Left ventricle myocardium inferior (tissue), 1 donor: ENCODE measurements at regions not wholly inside any gene's neighbourhood (a gene's known extent, or its start where the extent isn't known, plus 50 kb on each side); places are given as distances from the start of the nearest gene placed in this dataset.
A peak's percentile ranks its signal among the peaks of the same experiment; 100 is the strongest.

Experiments
- DNase-seq: peaks from one replicate; pipeline ENCODE4 v3.0.0-alpha.2; 2020
- H3K27ac ChIP-seq: fragments of 200-600 bp; replicated peaks from 2 replicates; pipeline ENCODE4 v1.8.0; 2021
- H3K27me3 ChIP-seq: fragments of 200-600 bp; 2 replicates; pipeline ENCODE4 v1.8.0; 2021; ENCODE audit warnings: low read depth
- H3K36me3 ChIP-seq: fragments of 200-600 bp; 2 replicates; pipeline ENCODE4 v1.8.0; 2021
- H3K4me1 ChIP-seq: fragments of 200-600 bp; 2 replicates; pipeline ENCODE4 v1.8.0; 2021
- H3K4me3 ChIP-seq: fragments of 200-600 bp; 2 replicates; pipeline ENCODE4 v1.8.0; 2021; ENCODE audit warnings: mild to moderate bottlenecking, moderate library complexity
- H3K9me3 ChIP-seq: fragments of 200-600 bp; replicated peaks from 2 replicates; pipeline ENCODE4 v1.8.0; 2021
- intact Hi-C: fragments of 100-400 bp; cut with micrococcal nuclease; formaldehyde crosslinking; loops from one replicate; pipeline ENCODE4 v1.11.0; 2022
- TF ChIP-seq, protein P1 (sequence below): fragments of 200-600 bp; IDR thresholded peaks from 2 replicates; pipeline ENCODE4 v1.8.0; 2021; ENCODE audit warnings: antibody characterized with exemption, mild to moderate bottlenecking, borderline replicate concordance
- donor health status: DM: no; HTN: yes; CAD: no; lungs with severe emphysema.

DNA sequence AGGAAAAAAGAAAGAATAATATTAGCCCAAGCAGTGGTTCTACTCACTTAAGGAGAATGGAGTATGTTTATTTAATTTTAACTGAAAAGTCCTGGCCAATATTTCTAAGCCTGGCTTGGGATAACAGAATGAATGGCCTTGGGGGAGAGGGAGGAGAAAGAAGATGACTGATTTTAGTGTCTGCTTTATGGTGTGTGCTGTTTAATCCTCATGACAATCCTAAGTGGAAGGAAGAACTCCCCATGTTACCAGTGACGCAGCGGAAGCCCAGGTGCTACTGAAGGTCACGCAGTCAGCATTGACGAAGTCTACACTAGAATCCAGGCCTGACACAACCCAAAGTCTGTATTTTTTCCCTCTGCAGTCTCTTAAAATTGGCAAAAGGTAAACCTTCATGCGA, 50.5 kb downstream of the PALM2AKAP2 start:
- H3K4me1 ChIP-seq: peaks cover 39% of the 10 kb centered on the region
- TF ChIP-seq, protein P1, sequence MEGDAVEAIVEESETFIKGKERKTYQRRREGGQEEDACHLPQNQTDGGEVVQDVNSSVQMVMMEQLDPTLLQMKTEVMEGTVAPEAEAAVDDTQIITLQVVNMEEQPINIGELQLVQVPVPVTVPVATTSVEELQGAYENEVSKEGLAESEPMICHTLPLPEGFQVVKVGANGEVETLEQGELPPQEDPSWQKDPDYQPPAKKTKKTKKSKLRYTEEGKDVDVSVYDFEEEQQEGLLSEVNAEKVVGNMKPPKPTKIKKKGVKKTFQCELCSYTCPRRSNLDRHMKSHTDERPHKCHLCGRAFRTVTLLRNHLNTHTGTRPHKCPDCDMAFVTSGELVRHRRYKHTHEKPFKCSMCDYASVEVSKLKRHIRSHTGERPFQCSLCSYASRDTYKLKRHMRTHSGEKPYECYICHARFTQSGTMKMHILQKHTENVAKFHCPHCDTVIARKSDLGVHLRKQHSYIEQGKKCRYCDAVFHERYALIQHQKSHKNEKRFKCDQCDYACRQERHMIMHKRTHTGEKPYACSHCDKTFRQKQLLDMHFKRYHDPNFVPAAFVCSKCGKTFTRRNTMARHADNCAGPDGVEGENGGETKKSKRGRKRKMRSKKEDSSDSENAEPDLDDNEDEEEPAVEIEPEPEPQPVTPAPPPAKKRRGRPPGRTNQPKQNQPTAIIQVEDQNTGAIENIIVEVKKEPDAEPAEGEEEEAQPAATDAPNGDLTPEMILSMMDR: no peak
- intact Hi-C loops: no loop called here

DNA sequence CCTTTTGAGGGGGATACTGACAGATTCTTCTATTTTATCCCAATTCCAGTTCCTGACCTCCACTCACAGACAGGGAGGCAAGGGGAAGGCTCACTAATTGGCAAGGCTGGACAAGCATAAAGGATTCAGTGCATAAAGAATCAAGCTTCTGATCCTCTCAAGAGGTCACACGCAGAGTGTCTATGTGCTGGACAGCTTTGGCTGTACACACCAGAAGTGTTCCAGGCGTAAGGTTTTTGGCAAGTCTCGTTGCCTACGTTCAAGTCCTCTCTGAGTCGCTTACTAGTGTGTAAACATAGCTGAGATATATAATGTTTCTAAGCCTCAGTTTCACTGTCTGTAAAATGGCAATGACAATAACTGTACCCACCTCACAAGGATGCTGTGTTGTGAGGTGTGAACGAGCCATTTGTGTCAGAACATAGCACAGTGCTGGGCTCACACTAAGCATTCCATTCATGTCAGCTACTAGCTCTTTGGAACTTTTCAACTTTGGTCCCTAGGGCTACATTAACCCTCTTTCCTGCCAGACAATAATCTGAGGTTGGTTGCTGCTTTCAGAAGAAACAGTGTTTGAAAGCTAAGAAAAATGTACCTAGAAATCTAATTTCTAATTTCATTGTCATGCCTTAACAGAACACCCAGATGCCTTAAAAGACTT, 52.1 kb downstream of the PALM2AKAP2 start:
- Histone ChIP-seq H3K36me3 (no peaks in the 10 kb centered on the region), H3K4me1 (peaks cover 35% of the 10 kb centered on the region), H3K9me3 (peaks cover 5% of the 10 kb centered on the region), H3K4me3 (no peak overlapping the region), H3K27ac (peak overlapping the region; percentile 53), H3K27me3 (no peaks in the 10 kb centered on the region)
- no peak for DNase-seq
- intact Hi-C loops: no loop called here
- TF ChIP-seq, protein P1: no peak

More for the DNA sequence above, 50.5 kb downstream of the PALM2AKAP2 start:
- Histone ChIP-seq H3K27me3 (no peaks in the 10 kb centered on the region), H3K9me3 (peaks cover 3% of the 10 kb centered on the region), H3K36me3 (no peaks in the 10 kb centered on the region), H3K27ac (no peak overlapping the region), H3K4me3 (no peak overlapping the region)
- no peak for DNase-seq

DNA sequence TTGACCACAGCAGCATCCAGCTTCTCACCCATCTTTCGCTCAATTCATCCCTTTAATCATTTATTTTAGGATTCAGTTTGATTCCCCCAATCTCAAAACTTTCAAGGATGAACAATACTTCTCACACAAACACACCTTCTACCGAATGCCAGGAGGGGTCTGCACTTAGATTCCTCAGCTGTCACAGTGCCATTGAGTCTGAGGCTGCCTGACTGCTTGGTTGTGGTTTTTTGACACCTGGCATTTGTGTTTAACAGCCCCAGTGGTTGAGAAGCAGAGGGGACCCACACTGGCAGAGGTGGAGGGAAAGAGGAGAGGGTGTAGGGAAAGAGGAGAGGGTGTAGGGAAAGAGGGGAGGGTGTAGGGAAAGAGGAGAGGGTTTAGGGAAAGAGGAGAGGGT, 54.9 kb downstream of the PALM2AKAP2 start:
- intact Hi-C loops: no loop called here
- TF ChIP-seq, protein P1: no peak
- no peak for DNase-seq

DNA sequence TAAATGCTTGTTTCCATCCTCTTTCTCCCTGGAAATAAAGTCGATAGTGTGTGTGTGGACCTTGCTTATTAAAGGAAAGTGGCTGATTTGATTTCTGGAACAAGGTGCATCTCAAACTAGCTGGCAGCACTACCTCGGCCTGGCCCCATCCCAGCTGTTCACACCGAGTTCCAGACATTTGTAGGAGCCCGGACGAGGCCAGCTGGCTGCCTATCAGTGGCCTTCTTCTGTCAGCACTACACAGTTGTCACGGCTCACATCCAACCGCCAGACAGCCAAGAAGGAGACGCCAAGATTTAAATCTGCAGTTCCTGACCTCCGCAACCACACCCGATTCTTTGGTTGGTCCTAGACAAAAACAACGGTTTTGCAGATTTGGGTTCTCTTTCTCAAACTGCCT, 63.6 kb downstream of the PALM2AKAP2 start:
- H3K9me3 ChIP-seq: no peaks in the 10 kb centered on the region
- H3K4me1 ChIP-seq: peaks cover 34% of the 10 kb centered on the region
- H3K4me3 ChIP-seq: no peak overlapping the region
- TF ChIP-seq, protein P1: no peak
- intact Hi-C loops: no loop called here
- no peaks in the 10 kb centered on the region for H3K36me3 ChIP-seq
- H3K27ac ChIP-seq: peak overlapping the region; percentile 65
- H3K27me3 ChIP-seq: no peaks in the 10 kb centered on the region
- peak; percentile 89 for DNase-seq

More for the DNA sequence above, 54.9 kb downstream of the PALM2AKAP2 start:
- Histone ChIP-seq H3K9me3 (peaks cover 5% of the 10 kb centered on the region), H3K27me3 (no peaks in the 10 kb centered on the region), H3K4me3 (no peak overlapping the region), H3K36me3 (no peaks in the 10 kb centered on the region), H3K27ac (no peak overlapping the region), H3K4me1 (peaks cover 29% of the 10 kb centered on the region)

DNA sequence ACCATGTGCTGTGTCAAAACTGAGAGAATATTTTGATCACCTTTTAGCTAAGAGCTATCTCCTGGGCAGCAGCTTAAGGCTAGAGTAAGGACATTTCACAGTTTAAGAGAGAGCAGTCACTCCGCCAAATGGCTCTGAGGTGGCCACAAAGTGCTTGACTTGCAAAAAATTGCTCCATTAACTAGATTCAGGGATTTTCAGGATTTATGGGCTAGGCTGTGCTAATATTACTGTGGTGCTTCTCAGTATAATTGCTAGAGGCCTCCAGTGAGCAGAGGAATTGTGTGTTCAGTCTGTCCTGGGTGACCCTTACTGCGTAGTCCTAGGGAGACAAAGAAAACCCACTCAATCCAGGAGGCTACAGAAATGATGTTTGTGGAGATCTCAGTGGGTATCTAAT, 65.2 kb downstream of the PALM2AKAP2 start:
- intact Hi-C loops: no loop called here
- H3K4me3 ChIP-seq: no peak overlapping the region

More for the DNA sequence above, 65.2 kb downstream of the PALM2AKAP2 start:
- H3K9me3 ChIP-seq: no peaks in the 10 kb centered on the region
- no peaks in the 10 kb centered on the region for H3K36me3 ChIP-seq
- TF ChIP-seq, protein P1: no peak
- DNase-seq: no peak
- H3K27me3 ChIP-seq: no peaks in the 10 kb centered on the region
- H3K27ac ChIP-seq: no peak overlapping the region
- H3K4me1 ChIP-seq: peaks cover 45% of the 10 kb centered on the region
